GM12874 (cell line): ENCODE measurements at regions not wholly inside any gene's neighbourhood (a gene's known extent, or its start where the extent isn't known, plus 50 kb on each side); places are given as distances from the start of the nearest gene placed in this dataset.

Source experiments
- CTCF ChIP-seq: IDR thresholded peaks from 2 replicates; pipeline ENCODE4 v1.5.1; 2011; ENCODE audit warnings: low read depth, mild to moderate bottlenecking, control low read depth, low read length, moderate library complexity; ENCODE audit not compliant: insufficient read depth

- no peak for TF ChIP-seq CTCF
Measured at GRCh38 chr3:181432992-181433391, 278.7 kb upstream of the SOX2 start.

- TF ChIP-seq CTCF = no peak
Measured at GRCh38 chr3:181431748-181432147, 280.0 kb upstream of the SOX2 start.

GRCh38 chr3:181425074-181425473, 286.7 kb upstream of the SOX2 start:
- TF ChIP-seq CTCF = no peak

- TF ChIP-seq CTCF = no peak
Measured at GRCh38 chr3:181418233-181418632, 293.5 kb upstream of the SOX2 start.

GRCh38 chr3:181417748-181418147, 294.0 kb upstream of the SOX2 start:
- no peak for TF ChIP-seq CTCF

- TF ChIP-seq CTCF = no peak
Measured at GRCh38 chr3:181410870-181411269, 300.9 kb upstream of the SOX2 start.

- TF ChIP-seq CTCF = no peak
Measured at GRCh38 chr3:181403876-181404660, 307.7 kb upstream of the SOX2 start.

- TF ChIP-seq CTCF = no peak
Measured at GRCh38 chr3:181402347-181402746, 309.4 kb upstream of the SOX2 start.
